HCT116 (cell line): ENCODE measurements at regions not wholly inside any gene's neighbourhood (a gene's known extent, or its start where the extent isn't known, plus 50 kb on each side); places are given as distances from the start of the nearest gene placed in this dataset.

ENCODE experiments used
- ATAC-seq: fragments of 200-7000 bp; cut with Tn5 transposase; 2 replicates; pipeline ENCODE4 v1.9.1; 2020; ENCODE audit warnings: mild to moderate bottlenecking, moderate library complexity
- BruUV-seq: library from RNA; stranded (reverse); fragments of 400-500 nt; replicated peaks from 2 replicates; lab custom pipeline; 2021; lab: Mats Ljungman, UMichigan
- CTCF ChIA-PET: fragments of 300-600 bp; sonication (Branson Sonifier 250); formaldehyde crosslinking; loops from one replicate; lab custom pipeline; 2021; ENCODE audit warnings: antibody characterized with exemption; lab: Charles Lee
- POLR2A ChIA-PET: fragments of 300-600, 350-600 bp; sonication (Branson Sonifier 250); formaldehyde crosslinking; loops from one replicate; lab custom pipeline; 2021; ENCODE audit warnings: antibody characterized with exemption; lab: Charles Lee
- RAD21 ChIA-PET, 2 experiments: fragments of 300-600 bp; sonication (Branson Sonifier 250); formaldehyde crosslinking; loops; one replicate each; lab custom pipeline; 2023; ENCODE audit warnings: low total read pairs in 2 of 2; ENCODE audit not compliant: uncharacterized antibody in 2 of 2, unreplicated experiment in 2 of 2, low non-redundant PET in 1 of 2; lab: Charles Lee
- DNase-seq: peaks from one replicate; pipeline ENCODE4 v3.0.0-alpha.2; 2010; ENCODE audit warnings: low read depth, low spot score
- H2AFZ ChIP-seq: fragments of 200-600 bp; shearing (Covaris generic), sonication (generic); 2 replicates; pipeline ENCODE4 v1.6.1; 2017; ENCODE audit warnings: low read depth, mixed run types, mixed read lengths, antibody characterized with exemption, low read length; ENCODE audit not compliant: poor library complexity, severe bottlenecking
- H3K27ac ChIP-seq: 2 replicates; pipeline ENCODE4 v1.5.1; 2012; ENCODE audit warnings: low read depth, low read length
- H3K27me3 ChIP-seq: fragments of 200-600 bp; sonication (generic); 2 replicates; pipeline ENCODE4 v1.6.1; 2016; ENCODE audit warnings: mixed run types, low read length, mixed read lengths; ENCODE audit not compliant: insufficient read depth
- H3K36me3 ChIP-seq, 2 experiments: fragments of 200-500 bp in 1 of 2; fragments of 200-600 bp in 1 of 2; sonication (Bioruptor generic) in 1 of 2; sonication (generic) in 1 of 2; 2 replicates each; pipeline versions ENCODE4 v1.5.1 to v1.6.1; 2014 to 2016; ENCODE audit warnings: low read length in 2 of 2, inconsistent platforms in 1 of 2, mixed read lengths in 1 of 2, mixed run types in 1 of 2; ENCODE audit not compliant: insufficient read depth in 2 of 2, control insufficient read depth in 1 of 2
- H3K4me1 ChIP-seq, 2 experiments: fragments of 200-600 bp in 1 of 2; sonication (generic) in 1 of 2; 2 replicates each; pipeline versions ENCODE4 v1.5.1 to v1.6.1; 2012 to 2017; ENCODE audit warnings: low read length in 2 of 2, inconsistent platforms in 1 of 2, mild to moderate bottlenecking in 1 of 2, mixed read lengths in 1 of 2, mixed run types in 1 of 2, moderate library complexity in 1 of 2; ENCODE audit not compliant: insufficient read depth in 2 of 2, control insufficient read depth in 1 of 2
- H3K4me2 ChIP-seq: fragments of 200-600 bp; sonication (generic); 2 replicates; pipeline ENCODE4 v1.6.1; 2017; ENCODE audit warnings: mixed run types, low read length, mixed read lengths
- H3K4me3 ChIP-seq, 2 experiments: fragments of 200-600 bp in 1 of 2; sonication (generic) in 1 of 2; replicated peaks in 1 of 2; 2 replicates each; pipeline ENCODE4 v1.5.1; 2011 to 2016; ENCODE audit warnings: low read length in 2 of 2, control low read depth in 1 of 2, low read depth in 1 of 2, mild to moderate bottlenecking in 1 of 2, mixed read lengths in 1 of 2, mixed run types in 1 of 2
- H3K79me2 ChIP-seq: fragments of 200-600 bp; sonication (generic); 2 replicates; pipeline ENCODE4 v1.6.1; 2017; ENCODE audit warnings: mild to moderate bottlenecking, mixed run types, low read length, moderate library complexity, mixed read lengths; ENCODE audit not compliant: insufficient read depth
- H3K9ac ChIP-seq: fragments of 200-600 bp; sonication (generic); 2 replicates; pipeline ENCODE4 v1.6.1; 2016; ENCODE audit warnings: low read length, mixed read lengths
- H3K9me2 ChIP-seq: fragments of 200-600 bp; sonication (generic), shearing (Covaris generic); 2 replicates; pipeline ENCODE4 v1.6.1; 2017; ENCODE audit warnings: mixed run types, mild to moderate bottlenecking, moderate library complexity; ENCODE audit not compliant: insufficient read depth
- H3K9me3 ChIP-seq, 2 experiments: fragments of 200-500 bp in 1 of 2; fragments of 200-600 bp in 1 of 2; sonication (Bioruptor generic) in 1 of 2; sonication (generic) in 1 of 2; 2 replicates each; pipeline ENCODE4 v1.6.1; 2014 to 2017; ENCODE audit warnings: low read length in 2 of 2, mixed read lengths in 2 of 2, inconsistent platforms in 1 of 2, low read depth in 1 of 2, mild to moderate bottlenecking in 1 of 2, mixed run types in 1 of 2, moderate library complexity in 1 of 2; ENCODE audit not compliant: control insufficient read depth in 1 of 2, insufficient read depth in 1 of 2
- H4K20me1 ChIP-seq: fragments of 200-600 bp; sonication (generic), shearing (Covaris generic); 2 replicates; pipeline ENCODE4 v1.6.1; 2017; ENCODE audit warnings: mixed run types, mild to moderate bottlenecking, moderate library complexity; ENCODE audit not compliant: insufficient read depth
- CBX3 ChIP-seq: IDR thresholded peaks from 2 replicates; pipeline ENCODE4 v1.6.1; 2012; ENCODE audit warnings: low read depth
- CTCF ChIP-seq, 3 experiments: fragments of 200-600 bp in 1 of 3; sonication (generic) in 1 of 3; IDR thresholded peaks in 2 of 3; conservative IDR thresholded peaks in 1 of 3; 2 replicates each; pipeline ENCODE4 v1.5.1; 2012 to 2017; ENCODE audit warnings: low read depth in 2 of 3, low read length in 2 of 3, antibody characterized with exemption in 1 of 3, borderline replicate concordance in 1 of 3, control low read depth in 1 of 3, mild to moderate bottlenecking in 1 of 3, mixed read lengths in 1 of 3, mixed run types in 1 of 3, moderate library complexity in 1 of 3; ENCODE audit not compliant: insufficient read depth in 1 of 3
- EGR1 ChIP-seq: IDR thresholded peaks from 2 replicates; pipeline ENCODE4 v1.6.1; 2012; ENCODE audit warnings: low read depth
- ELF1 ChIP-seq: IDR thresholded peaks from 2 replicates; pipeline ENCODE4 v1.6.1; 2012; ENCODE audit warnings: low read depth, borderline replicate concordance
- EZH2 ChIP-seq: fragments of 200-600 bp; sonication (generic); IDR thresholded peaks from 2 replicates; pipeline ENCODE4 v1.6.1; 2017; ENCODE audit warnings: antibody characterized with exemption, mixed run types
- EZH2phosphoT487 ChIP-seq: fragments of 200-600 bp; IDR thresholded peaks from 2 replicates; pipeline ENCODE4 v1.6.1; 2018; ENCODE audit warnings: antibody characterized with exemption, borderline replicate concordance
- POLR2A ChIP-seq: IDR thresholded peaks from 2 replicates; pipeline ENCODE4 v1.7.0; 2011; ENCODE audit warnings: borderline replicate concordance; ENCODE audit not compliant: insufficient read depth, insufficient read length; ENCODE audit errors: extremely low read depth
- POLR2AphosphoS5 ChIP-seq: IDR thresholded peaks from 2 replicates; pipeline ENCODE4 v1.6.1; 2011; ENCODE audit warnings: mild to moderate bottlenecking, low read depth, low read length, moderate library complexity
- SIN3A ChIP-seq: IDR thresholded peaks from 2 replicates; pipeline ENCODE4 v1.6.1; 2012; ENCODE audit warnings: low read depth
- SP1 ChIP-seq: IDR thresholded peaks from 2 replicates; pipeline ENCODE4 v1.6.1; 2012; ENCODE audit warnings: low read depth
- TCF7L2 ChIP-seq: IDR thresholded peaks from 2 replicates; pipeline ENCODE4 v1.7.0; 2011; ENCODE audit warnings: borderline replicate concordance, inconsistent platforms; ENCODE audit not compliant: insufficient read depth, insufficient read length; ENCODE audit errors: extremely low read depth
- ZNF274 ChIP-seq: fragments of 200-500 bp; sonication (Bioruptor generic); IDR thresholded peaks from 2 replicates; pipeline ENCODE4 v1.6.1; 2014; ENCODE audit warnings: mild to moderate bottlenecking, low read depth, low read length, inconsistent platforms
- intact Hi-C: fragments of 100-400 bp; cut with micrococcal nuclease; formaldehyde crosslinking; loops from 2 replicates; pipeline ENCODE4 v1.10.0; 2022
- TF ChIP-seq, protein P1 (sequence below): IDR thresholded peaks from 2 replicates; pipeline ENCODE4 v1.6.1; 2011; ENCODE audit warnings: mild to moderate bottlenecking, low read length, moderate library complexity; ENCODE audit not compliant: insufficient replicate concordance; ENCODE audit errors: extremely low read depth

GRCh38 chr2:118242216-118242615, 153.9 kb downstream of the INSIG2 start:
- Histone ChIP-seq H3K9ac (no peak overlapping the region), H3K4me2 (no peak overlapping the region), H3K9me3 (no peaks in the 10 kb centered on the region), H3K79me2 (no peaks in the 10 kb centered on the region), H2AFZ (no peak overlapping the region), H4K20me1 (no peaks in the 10 kb centered on the region), H3K4me3 (no peak overlapping the region), H3K36me3 (no peaks in the 10 kb centered on the region), H3K9me2 (no peaks in the 10 kb centered on the region), H3K27me3 (no peaks in the 10 kb centered on the region), H3K27ac (no peak overlapping the region), H3K4me1 (peaks cover 0 to 9% of the 10 kb centered on the region in 2 experiments; a peak in 1 of 4 replicates)
- intact Hi-C loops, result no loop called here
- RAD21 ChIA-PET, result no interaction called here
- DNase-seq (no peak), ATAC-seq (peak; percentile 52)
- BruUV-seq, result no TSS peak
- CTCF ChIA-PET, result no interaction called here
- no peak for TF ChIP-seq CTCF (IDR thresholded peaks at IDR 0.05 in 2 of 3, conservative IDR thresholded peaks at IDR 0.05 in 1 of 3; ENCODE audit: borderline replicate concordance in 1 of 3, insufficient read depth in 1 of 3, low read depth in 2 of 3, low read length in 2 of 3)
- TF ChIP-seq EZH2, result no peak
- no peak for TF ChIP-seq TCF7L2
- no peak for TF ChIP-seq ZNF274
- TF ChIP-seq SIN3A, result no peak
- TF ChIP-seq, protein P1, sequence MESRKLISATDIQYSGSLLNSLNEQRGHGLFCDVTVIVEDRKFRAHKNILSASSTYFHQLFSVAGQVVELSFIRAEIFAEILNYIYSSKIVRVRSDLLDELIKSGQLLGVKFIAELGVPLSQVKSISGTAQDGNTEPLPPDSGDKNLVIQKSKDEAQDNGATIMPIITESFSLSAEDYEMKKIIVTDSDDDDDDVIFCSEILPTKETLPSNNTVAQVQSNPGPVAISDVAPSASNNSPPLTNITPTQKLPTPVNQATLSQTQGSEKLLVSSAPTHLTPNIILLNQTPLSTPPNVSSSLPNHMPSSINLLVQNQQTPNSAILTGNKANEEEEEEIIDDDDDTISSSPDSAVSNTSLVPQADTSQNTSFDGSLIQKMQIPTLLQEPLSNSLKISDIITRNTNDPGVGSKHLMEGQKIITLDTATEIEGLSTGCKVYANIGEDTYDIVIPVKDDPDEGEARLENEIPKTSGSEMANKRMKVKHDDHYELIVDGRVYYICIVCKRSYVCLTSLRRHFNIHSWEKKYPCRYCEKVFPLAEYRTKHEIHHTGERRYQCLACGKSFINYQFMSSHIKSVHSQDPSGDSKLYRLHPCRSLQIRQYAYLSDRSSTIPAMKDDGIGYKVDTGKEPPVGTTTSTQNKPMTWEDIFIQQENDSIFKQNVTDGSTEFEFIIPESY, result no peak
- no peak for TF ChIP-seq CBX3
- no peak for TF ChIP-seq EZH2phosphoT487
- no peak for TF ChIP-seq POLR2AphosphoS5
- no peak for TF ChIP-seq POLR2A
- TF ChIP-seq ELF1, result no peak
- TF ChIP-seq SP1, result no peak
- TF ChIP-seq EGR1, result no peak
- POLR2A ChIA-PET, result no interaction called here
